ENCODE measurements at regions not wholly inside any gene's neighbourhood (a gene's known extent, or its start where the extent isn't known, plus 50 kb on each side); places are given as distances from the start of the nearest gene placed in this dataset.
"Not testable (repeated sequence)": the region's sequence is repeated elsewhere in the genome, so short reads cannot be mapped to it uniquely, and the experiment has no call there.

- H3K9me3 ChIP-seq = peaks cover 0 to 10% (median 0%) of the 10 kb centered on the region in 12 donors
- intact Hi-C loops (cut with DNase I) = no loop called here
- DNase-seq (no peak), ATAC-seq (no peak)
- H3K27me3 ChIP-seq = no peaks in the 10 kb centered on the region
- TF ChIP-seq POLR2A (IDR thresholded peaks at IDR 0.05) = no peak
- TF ChIP-seq, protein P1, sequence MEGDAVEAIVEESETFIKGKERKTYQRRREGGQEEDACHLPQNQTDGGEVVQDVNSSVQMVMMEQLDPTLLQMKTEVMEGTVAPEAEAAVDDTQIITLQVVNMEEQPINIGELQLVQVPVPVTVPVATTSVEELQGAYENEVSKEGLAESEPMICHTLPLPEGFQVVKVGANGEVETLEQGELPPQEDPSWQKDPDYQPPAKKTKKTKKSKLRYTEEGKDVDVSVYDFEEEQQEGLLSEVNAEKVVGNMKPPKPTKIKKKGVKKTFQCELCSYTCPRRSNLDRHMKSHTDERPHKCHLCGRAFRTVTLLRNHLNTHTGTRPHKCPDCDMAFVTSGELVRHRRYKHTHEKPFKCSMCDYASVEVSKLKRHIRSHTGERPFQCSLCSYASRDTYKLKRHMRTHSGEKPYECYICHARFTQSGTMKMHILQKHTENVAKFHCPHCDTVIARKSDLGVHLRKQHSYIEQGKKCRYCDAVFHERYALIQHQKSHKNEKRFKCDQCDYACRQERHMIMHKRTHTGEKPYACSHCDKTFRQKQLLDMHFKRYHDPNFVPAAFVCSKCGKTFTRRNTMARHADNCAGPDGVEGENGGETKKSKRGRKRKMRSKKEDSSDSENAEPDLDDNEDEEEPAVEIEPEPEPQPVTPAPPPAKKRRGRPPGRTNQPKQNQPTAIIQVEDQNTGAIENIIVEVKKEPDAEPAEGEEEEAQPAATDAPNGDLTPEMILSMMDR (IDR thresholded peaks at IDR 0.05) = no peak
- H3K4me3 ChIP-seq = no peak overlapping the region
- H3K27ac ChIP-seq = no peak overlapping the region
- no peaks in the 10 kb centered on the region for H3K36me3 ChIP-seq
- WGBS, 4 donors = 82 to 88% (median 84%) methylated on average over 4 of the region's 4 CpGs
- no peaks in the 10 kb centered on the region for H3K4me1 ChIP-seq
Observed at GRCh38 chr18:29730073-29730472, 1312.5 kb downstream of the DSC3 start.

DNA sequence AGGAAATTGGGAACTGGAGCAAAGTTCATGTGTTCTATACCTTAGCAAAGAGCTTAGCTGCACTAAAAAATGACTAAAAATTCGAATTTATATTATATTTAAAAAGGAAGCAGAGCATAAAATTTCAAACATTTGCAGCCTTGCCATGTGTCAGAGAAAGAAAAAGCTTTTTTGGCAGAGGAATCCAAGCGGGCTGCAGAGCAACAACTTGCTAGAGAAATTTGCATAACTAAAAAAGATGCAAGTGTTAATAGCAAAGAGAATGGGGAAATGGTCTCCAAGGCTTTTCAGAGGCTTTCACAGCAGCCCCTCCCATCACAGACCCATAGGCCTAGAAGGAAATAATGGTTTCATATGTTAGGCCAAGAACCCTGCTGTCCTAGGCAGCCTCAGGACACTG, 1315.9 kb downstream of the DSC3 start:
- DNase-seq = no peak
- H3K27me3 ChIP-seq = no peaks in the 10 kb centered on the region
- no peak overlapping the region for H3K4me3 ChIP-seq
- TF ChIP-seq, protein P1 (IDR thresholded peaks at IDR 0.05) = no peak
- no peak for TF ChIP-seq POLR2A (IDR thresholded peaks at IDR 0.05)
- intact Hi-C loops (cut with DNase I) = no loop called here
- H3K4me1 ChIP-seq = no peaks in the 10 kb centered on the region
- 33 to 42% (median 34%) methylated on average over 2 of the region's 2 CpGs for WGBS, 4 donors
- peaks cover 0 to 6% (median 0%) of the 10 kb centered on the region in 12 donors for H3K9me3 ChIP-seq
- H3K27ac ChIP-seq = no peak overlapping the region
- H3K36me3 ChIP-seq = no peaks in the 10 kb centered on the region
- no peak for ATAC-seq

DNA sequence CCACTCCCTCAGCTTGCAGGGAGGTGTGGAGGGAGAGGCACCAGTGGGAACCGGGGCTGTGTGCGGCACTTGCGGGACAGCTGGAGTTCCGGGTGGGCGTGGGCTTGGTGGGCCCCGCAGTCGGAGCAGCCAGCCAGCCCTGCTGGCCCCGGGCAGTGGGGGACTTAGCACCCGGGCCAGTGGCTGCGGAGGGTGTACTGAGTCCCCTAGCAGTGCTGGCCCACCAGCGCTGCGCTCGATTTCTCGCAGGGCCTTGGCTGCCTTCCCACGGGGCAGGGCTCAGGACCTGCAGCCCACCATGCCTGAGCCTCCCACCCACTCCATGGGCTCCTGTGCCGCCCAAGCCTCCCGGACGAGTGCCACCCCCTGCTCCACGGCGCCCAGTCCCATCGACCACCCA, 1319.1 kb downstream of the DSC3 start:
- H3K27me3 ChIP-seq; intact Hi-C loops (cut with DNase I); ATAC-seq; DNase-seq; H3K4me3 ChIP-seq; H3K27ac ChIP-seq; H3K9me3 ChIP-seq; H3K36me3 ChIP-seq; H3K4me1 ChIP-seq: not testable (repeated sequence)
- 84 to 93% (median 87%) methylated on average over 10 to 21 of the region's 21 CpGs for WGBS, 4 donors

DNA sequence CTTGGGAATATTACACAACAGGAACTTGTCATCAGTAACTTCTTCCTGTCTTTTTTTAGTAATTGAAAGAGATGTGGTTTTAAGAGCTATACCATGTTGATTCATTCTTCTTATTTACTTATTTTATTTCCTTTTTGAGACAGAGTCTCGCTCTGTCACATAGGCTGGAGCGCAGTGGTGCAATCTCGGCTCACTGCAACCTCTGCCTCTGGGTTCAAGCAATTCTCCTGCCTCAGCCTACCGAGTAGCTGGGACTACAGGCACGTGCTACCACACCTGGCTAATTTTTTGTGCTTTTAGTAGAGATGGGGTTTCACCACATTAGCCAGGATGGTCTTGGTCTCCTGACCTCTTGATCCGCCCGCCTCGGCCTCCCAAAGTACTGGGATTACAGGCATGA, 1326.6 kb downstream of the DSC3 start:
- H3K36me3 ChIP-seq, DNase-seq: not testable (repeated sequence)

DNA sequence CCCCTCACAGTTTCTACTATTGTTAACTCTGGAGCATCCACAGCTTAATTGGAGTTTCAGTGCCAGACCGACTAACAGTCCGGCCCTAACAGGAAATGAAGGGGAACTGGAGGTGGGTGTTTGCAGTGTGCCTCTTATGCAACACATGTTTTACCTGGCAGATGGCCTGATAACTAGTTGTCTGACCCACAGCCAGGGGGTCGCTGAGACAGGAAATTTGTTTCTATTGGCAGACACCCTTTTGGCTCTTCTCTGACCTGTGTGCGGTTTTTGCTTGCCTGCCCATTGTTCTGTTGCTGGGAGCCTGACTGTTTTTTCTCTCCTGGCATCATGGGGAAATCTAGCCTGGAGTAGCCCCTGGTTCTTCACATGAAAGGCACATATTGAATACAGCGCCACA, 1329.8 kb downstream of the DSC3 start:
- H3K4me1 ChIP-seq = peaks cover 0 to 5% (median 0%) of the 10 kb centered on the region in 12 donors
- intact Hi-C loops (cut with DNase I) = no loop called here
- ATAC-seq = no peak
- H3K36me3 ChIP-seq = no peaks in the 10 kb centered on the region
- peaks cover 0 to 8% (median 0%) of the 10 kb centered on the region in 12 donors for H3K9me3 ChIP-seq
- H3K4me3 ChIP-seq = no peak overlapping the region
- DNase-seq = no peak
- no peaks in the 10 kb centered on the region for H3K27me3 ChIP-seq
- H3K27ac ChIP-seq = no peak overlapping the region
- TF ChIP-seq, protein P1 (IDR thresholded peaks at IDR 0.05) = no peak
- no peak for TF ChIP-seq POLR2A (IDR thresholded peaks at IDR 0.05)
- 65 to 79% (median 73%) methylated on average over 5 of the region's 5 CpGs for WGBS, 4 donors

More for the DNA sequence above, 1326.6 kb downstream of the DSC3 start:
- intact Hi-C loops (cut with DNase I); H3K4me1 ChIP-seq; H3K4me3 ChIP-seq; H3K9me3 ChIP-seq; H3K27me3 ChIP-seq; ATAC-seq; H3K27ac ChIP-seq: not testable (repeated sequence)
- WGBS, 4 donors = 89 to 95% (median 90%) methylated on average over 8 of the region's 8 CpGs

Measured in heart left ventricle (tissue), 16 donors.